ENCODE measurements at regions not wholly inside any gene's neighbourhood (a gene's known extent, or its start where the extent isn't known, plus 50 kb on each side); places are given as distances from the start of the nearest gene placed in this dataset.

DNA sequence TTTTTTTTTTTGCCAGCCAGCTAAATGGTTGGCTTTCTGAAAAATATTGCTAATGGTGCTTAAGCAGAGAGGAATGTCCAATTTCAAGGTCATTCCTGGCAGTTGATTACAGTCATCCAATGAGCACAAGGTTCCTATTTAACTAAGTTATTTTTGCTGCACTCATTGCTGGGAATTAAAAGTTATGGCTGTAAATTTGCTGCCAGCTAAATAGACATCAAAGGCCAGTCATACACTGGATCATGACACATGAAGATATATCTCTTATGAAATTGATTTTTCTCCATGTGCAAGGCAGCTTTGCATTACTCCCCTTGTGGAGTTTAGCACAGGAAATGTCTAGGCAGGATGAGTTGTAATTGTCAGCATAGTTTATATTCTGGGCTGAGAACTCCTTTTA, 1898.4 kb upstream of the CELF4 start:
- H2AFZ ChIP-seq (ENCODE audit: low read depth, low read length, severe bottlenecking): no peak overlapping the region
- TF ChIP-seq, protein P1, sequence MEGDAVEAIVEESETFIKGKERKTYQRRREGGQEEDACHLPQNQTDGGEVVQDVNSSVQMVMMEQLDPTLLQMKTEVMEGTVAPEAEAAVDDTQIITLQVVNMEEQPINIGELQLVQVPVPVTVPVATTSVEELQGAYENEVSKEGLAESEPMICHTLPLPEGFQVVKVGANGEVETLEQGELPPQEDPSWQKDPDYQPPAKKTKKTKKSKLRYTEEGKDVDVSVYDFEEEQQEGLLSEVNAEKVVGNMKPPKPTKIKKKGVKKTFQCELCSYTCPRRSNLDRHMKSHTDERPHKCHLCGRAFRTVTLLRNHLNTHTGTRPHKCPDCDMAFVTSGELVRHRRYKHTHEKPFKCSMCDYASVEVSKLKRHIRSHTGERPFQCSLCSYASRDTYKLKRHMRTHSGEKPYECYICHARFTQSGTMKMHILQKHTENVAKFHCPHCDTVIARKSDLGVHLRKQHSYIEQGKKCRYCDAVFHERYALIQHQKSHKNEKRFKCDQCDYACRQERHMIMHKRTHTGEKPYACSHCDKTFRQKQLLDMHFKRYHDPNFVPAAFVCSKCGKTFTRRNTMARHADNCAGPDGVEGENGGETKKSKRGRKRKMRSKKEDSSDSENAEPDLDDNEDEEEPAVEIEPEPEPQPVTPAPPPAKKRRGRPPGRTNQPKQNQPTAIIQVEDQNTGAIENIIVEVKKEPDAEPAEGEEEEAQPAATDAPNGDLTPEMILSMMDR (IDR thresholded peaks at IDR 0.05; ENCODE audit: insufficient read depth, low read length, poor library complexity, severe bottlenecking): no peak
- no peak for TF ChIP-seq EZH2phosphoT487 (conservative IDR thresholded peaks at IDR 0.05; ENCODE audit: low read length)
- no peaks in the 10 kb centered on the region for H3K9me2 ChIP-seq (replicated peaks; ENCODE audit: insufficient read depth, low read length)

DNA sequence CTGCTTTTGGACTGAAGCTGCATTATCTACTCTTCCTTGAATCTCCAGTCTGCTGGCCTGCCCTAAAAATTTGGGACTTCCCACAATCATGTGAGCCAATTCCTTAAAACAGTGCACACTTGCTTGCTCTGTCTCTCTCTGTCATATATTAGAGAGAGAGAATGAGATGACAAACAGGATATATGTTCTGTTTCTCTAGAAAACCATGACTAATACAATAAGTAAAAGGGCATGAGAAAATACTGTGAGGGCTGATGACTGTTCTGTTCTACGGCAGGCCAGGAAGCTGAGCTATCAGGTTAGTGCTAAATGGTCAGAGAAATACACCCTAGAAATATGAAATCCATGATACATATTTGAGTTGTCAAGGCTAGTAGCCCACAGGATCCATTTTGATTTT, 1896.8 kb upstream of the CELF4 start:
- H3K36me3 ChIP-seq (ENCODE audit: low read length): no peaks in the 10 kb centered on the region
- no peak overlapping the region for H3K4me2 ChIP-seq (ENCODE audit: low read depth, low read length, poor library complexity, severe bottlenecking)
- no peak overlapping the region for H3K9ac ChIP-seq (ENCODE audit: low read length)
- no peaks in the 10 kb centered on the region for H3K79me2 ChIP-seq (ENCODE audit: insufficient read depth, low read length)
- H3K9me3 ChIP-seq (ENCODE audit: insufficient read depth, low read length): 0 out of 2 replicates have a peak, but pooled peaks cover 5% of the 10 kb centered on the region
- no peaks in the 10 kb centered on the region for H3F3A ChIP-seq (ENCODE audit: insufficient read depth)
- no peak for TF ChIP-seq EZH2phosphoT487 (conservative IDR thresholded peaks at IDR 0.05; ENCODE audit: low read length)
- TF ChIP-seq, protein P1 (IDR thresholded peaks at IDR 0.05; ENCODE audit: insufficient read depth, low read length, poor library complexity, severe bottlenecking): no peak
- H4K20me1 ChIP-seq (ENCODE audit: low read depth, low read length): no peaks in the 10 kb centered on the region
- no peak overlapping the region for H3K4me3 ChIP-seq (ENCODE audit: insufficient read depth, low read length, poor library complexity, severe bottlenecking)
- H2AFZ ChIP-seq (ENCODE audit: low read depth, low read length, severe bottlenecking): no peak overlapping the region
- H3K9me2 ChIP-seq (replicated peaks; ENCODE audit: insufficient read depth, low read length): no peaks in the 10 kb centered on the region
- no peaks in the 10 kb centered on the region for H3K27me3 ChIP-seq (ENCODE audit: low read length)
- no peak overlapping the region for H3K27ac ChIP-seq (ENCODE audit: low read depth, low read length)

More for the DNA sequence above, 1898.4 kb upstream of the CELF4 start:
- H3F3A ChIP-seq (ENCODE audit: insufficient read depth): no peaks in the 10 kb centered on the region
- H3K27me3 ChIP-seq (ENCODE audit: low read length): no peaks in the 10 kb centered on the region
- no peak overlapping the region for H3K9ac ChIP-seq (ENCODE audit: low read length)
- H3K9me3 ChIP-seq (ENCODE audit: insufficient read depth, low read length): 0 out of 2 replicates have a peak, but pooled peaks cover 5% of the 10 kb centered on the region
- H4K20me1 ChIP-seq (ENCODE audit: low read depth, low read length): no peaks in the 10 kb centered on the region
- H3K4me2 ChIP-seq (ENCODE audit: low read depth, low read length, poor library complexity, severe bottlenecking): no peak overlapping the region
- no peak overlapping the region for H3K4me3 ChIP-seq (ENCODE audit: insufficient read depth, low read length, poor library complexity, severe bottlenecking)
- H3K36me3 ChIP-seq (ENCODE audit: low read length): no peaks in the 10 kb centered on the region
- no peaks in the 10 kb centered on the region for H3K79me2 ChIP-seq (ENCODE audit: insufficient read depth, low read length)
- H3K27ac ChIP-seq (ENCODE audit: low read depth, low read length): no peak overlapping the region

DNA sequence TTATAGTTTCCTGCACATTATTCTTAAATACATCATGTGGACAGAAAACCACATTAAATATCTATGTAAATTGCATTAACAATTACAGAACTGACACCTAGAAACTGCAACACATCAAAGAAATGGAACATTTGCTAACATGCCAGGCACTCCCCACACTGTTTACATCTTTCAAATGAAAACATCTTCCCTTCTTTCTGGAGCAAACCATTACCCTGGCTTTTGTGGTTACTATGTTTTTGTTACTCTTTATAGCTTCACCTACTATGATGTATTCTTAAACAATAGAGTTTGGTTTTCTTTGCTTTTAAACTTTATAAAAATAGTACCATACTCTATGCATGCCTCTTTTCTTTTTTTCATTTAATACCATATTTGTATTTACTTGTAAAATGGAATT, 1894.5 kb upstream of the CELF4 start:
- Histone ChIP-seq H3K4me3 (ENCODE audit: insufficient read depth, low read length, poor library complexity, severe bottlenecking) (no peak overlapping the region), H3K9ac (ENCODE audit: low read length) (no peak overlapping the region), H3K4me2 (ENCODE audit: low read depth, low read length, poor library complexity, severe bottlenecking) (no peak overlapping the region), H3K36me3 (ENCODE audit: low read length) (no peaks in the 10 kb centered on the region), H4K20me1 (ENCODE audit: low read depth, low read length) (no peaks in the 10 kb centered on the region), H3K9me3 (ENCODE audit: insufficient read depth, low read length) (0 out of 2 replicates have a peak, but pooled peaks cover 8% of the 10 kb centered on the region), H3K27ac (ENCODE audit: low read depth, low read length) (no peak overlapping the region), H3K9me2 (replicated peaks; ENCODE audit: insufficient read depth, low read length) (no peaks in the 10 kb centered on the region), H3F3A (ENCODE audit: insufficient read depth) (no peaks in the 10 kb centered on the region), H3K27me3 (ENCODE audit: low read length) (no peaks in the 10 kb centered on the region), H3K79me2 (ENCODE audit: insufficient read depth, low read length) (no peaks in the 10 kb centered on the region), H2AFZ (ENCODE audit: low read depth, low read length, severe bottlenecking) (no peak overlapping the region)
- TF ChIP-seq EZH2phosphoT487 (conservative IDR thresholded peaks at IDR 0.05; ENCODE audit: low read length): no peak
- TF ChIP-seq, protein P1 (IDR thresholded peaks at IDR 0.05; ENCODE audit: insufficient read depth, low read length, poor library complexity, severe bottlenecking): no peak

All from SU-DHL-6 (cell line).